GM12878 (cell line): ENCODE measurements at regions not wholly inside any gene's neighbourhood (a gene's known extent, or its start where the extent isn't known, plus 50 kb on each side); places are given as distances from the start of the nearest gene placed in this dataset.

Experiments used
- ATAC-seq: fragments of 200-7000 bp; cut with Tn5 transposase; 3 replicates; pipeline ENCODE4 v1.9.1; 2020; ENCODE audit warnings: mild to moderate bottlenecking, moderate library complexity
- BruUV-seq: library from RNA; stranded (reverse); fragments of 400-500 nt; replicated peaks from 2 replicates; lab custom pipeline; 2021; lab: Mats Ljungman, UMichigan
- CTCF ChIA-PET: fragments of 300-600 bp; sonication (Branson Sonifier 250); formaldehyde crosslinking; extraction: SDS; loops from one replicate; lab custom pipeline; 2021; ENCODE audit warnings: inconsistent platforms; lab: Yijun Ruan, JAX
- POLR2A ChIA-PET: fragments of 350-600 bp; formaldehyde crosslinking; extraction: SDS; loops from one replicate; lab custom pipeline; 2021; ENCODE audit warnings: inconsistent platforms; lab: Charles Lee
- RAD21 ChIA-PET: fragments of 300-600 bp; sonication (Branson Sonifier 250); formaldehyde crosslinking; loops from one replicate; lab custom pipeline; 2023; ENCODE audit warnings: antibody characterized with exemption; ENCODE audit not compliant: unreplicated experiment; lab: Charles Lee
- SMC1A ChIA-PET: fragments of 300-600 bp; sonication (Branson Sonifier 250); formaldehyde crosslinking; loops from one replicate; lab custom pipeline; 2023; ENCODE audit not compliant: unreplicated experiment, uncharacterized antibody; lab: Charles Lee
- DNase-seq: peaks from one replicate; pipeline ENCODE4 v3.0.0-alpha.2; 2011; ENCODE audit warnings: low read depth, low spot score
- FAIRE-seq: peaks from 3 replicates; lab custom pipeline; 2011; peaks lifted over from hg19 to GRCh38; lab: Jason Lieb, UNC
- H2AFZ ChIP-seq: 2 replicates; pipeline ENCODE4 v1.6.0; 2011; ENCODE audit warnings: low read depth, low read length, control low read depth; ENCODE audit not compliant: control insufficient read depth
- H3K27ac ChIP-seq: 2 replicates; pipeline ENCODE4 v1.5.1; 2011; ENCODE audit warnings: control low read depth; ENCODE audit not compliant: control insufficient read depth, insufficient read depth
- H3K27me3 ChIP-seq, 2 experiments: replicated peaks in 1 of 2; 2 replicates each; pipeline versions ENCODE4 v1.6.0 to v1.6.1; 2011; ENCODE audit warnings: low read length in 1 of 2; ENCODE audit not compliant: control insufficient read depth in 2 of 2, insufficient read depth in 2 of 2
- H3K36me3 ChIP-seq, 2 experiments: 2 replicates each; pipeline ENCODE4 v1.5.1; 2011; ENCODE audit warnings: low read length in 1 of 2; ENCODE audit not compliant: control insufficient read depth in 2 of 2, insufficient read depth in 2 of 2
- H3K4me1 ChIP-seq: 2 replicates; pipeline ENCODE4 v1.6.1; 2011; ENCODE audit warnings: mild to moderate bottlenecking, low read length, moderate library complexity, mixed read lengths; ENCODE audit not compliant: control insufficient read depth, insufficient read depth
- H3K4me2 ChIP-seq: 2 replicates; pipeline ENCODE4 v1.6.0; 2011; ENCODE audit warnings: control low read depth; ENCODE audit not compliant: control insufficient read depth, insufficient read depth
- H3K4me3 ChIP-seq: fragments of 200-600 bp; sonication (generic); 2 replicates; pipeline ENCODE4 v1.5.1; 2016
- H3K79me2 ChIP-seq: 2 replicates; pipeline ENCODE4 v1.6.0; 2011; ENCODE audit warnings: low read length; ENCODE audit not compliant: control insufficient read depth, insufficient read depth
- H3K9ac ChIP-seq: 2 replicates; pipeline ENCODE4 v1.8.0; 2011; ENCODE audit warnings: low read length, control low read depth, mixed read lengths; ENCODE audit not compliant: control insufficient read depth, insufficient read depth
- H3K9me3 ChIP-seq: replicated peaks from 3 replicates; pipeline ENCODE4 v1.5.1; 2011; ENCODE audit warnings: mild to moderate bottlenecking, low read length; ENCODE audit not compliant: control insufficient read depth, insufficient read depth
- H4K20me1 ChIP-seq: 2 replicates; pipeline ENCODE4 v1.6.0; 2011; ENCODE audit not compliant: control insufficient read depth, insufficient read depth
- IKZF1 ChIP-seq: fragments of 450-650 bp; conservative IDR thresholded peaks from 2 replicates; pipeline ENCODE4 v1.6.1; 2017; ENCODE audit warnings: antibody characterized with exemption, mild to moderate bottlenecking
- MYC ChIP-seq: IDR thresholded peaks from 2 replicates; pipeline ENCODE4 v1.6.1; 2011; ENCODE audit warnings: mild to moderate bottlenecking, low read length, moderate library complexity, inconsistent platforms; ENCODE audit not compliant: insufficient read depth, insufficient replicate concordance, insufficient read length, severe bottlenecking
- YY1 ChIP-seq: IDR thresholded peaks from 2 replicates; pipeline ENCODE4 v1.6.1; 2011; ENCODE audit warnings: low read depth, mild to moderate bottlenecking, low read length
- ZNF274 ChIP-seq: IDR thresholded peaks from one replicate; pipeline ENCODE4 v1.8.0; 2011; ENCODE audit not compliant: insufficient read length, insufficient read depth
- WGBS: methylation state at CpG from one replicate; pipeline ENCODE4 v1.1.6; 2016; ENCODE audit warnings: low lambda C conversion rate; ENCODE audit not compliant: insufficient replicate concordance, insufficient coverage; ENCODE audit errors: missing lambda C conversion rate; 5-methylcytosine and 5-hydroxymethylcytosine counted together
- in situ Hi-C: fragments of 300-500 bp; cut with MboI; formaldehyde crosslinking; loops from 9 replicates; pipeline ENCODE4 v1.14.3; 2018; ENCODE audit warnings: mixed read lengths
- intact Hi-C: fragments of 100-400 bp; cut with micrococcal nuclease; formaldehyde crosslinking; loops from one replicate; pipeline ENCODE4 v1.14.2; 2022; ENCODE audit not compliant: unreplicated experiment
- TF ChIP-seq, protein P1 (sequence below): IDR thresholded peaks from 2 replicates; pipeline ENCODE4 v1.6.1; 2012; ENCODE audit warnings: improper control_type of control experiment, low read depth, low read length; ENCODE audit not compliant: insufficient replicate concordance

GRCh38 chr2:219695145-219695709 lies 67.8 kb downstream of the SLC4A3 start:
- 0% methylated on average over 3 of the region's 3 CpGs for WGBS
- in situ Hi-C loops = no loop called here

More at GRCh38 chr2:219695145-219695709, 67.8 kb downstream of the SLC4A3 start:
- CTCF ChIA-PET = no interaction called here
- ATAC-seq = no peak
- FAIRE-seq = no peak
- intact Hi-C loops = no loop called here
- Histone ChIP-seq H4K20me1 (no peaks in the 10 kb centered on the region), H3K4me2 (no peak overlapping the region), H2AFZ (no peak overlapping the region), H3K79me2 (no peaks in the 10 kb centered on the region), H3K4me1 (no peaks in the 10 kb centered on the region), H3K36me3 (no peaks in the 10 kb centered on the region), H3K4me3 (no peak overlapping the region), H3K9me3 (no peaks in the 10 kb centered on the region; the same call in 2 of the 3 replicates), H3K27ac (no peak overlapping the region), H3K9ac (no peak overlapping the region), H3K27me3 (peaks cover 2 to 6% of the 10 kb centered on the region in 2 experiments)
- POLR2A ChIA-PET = interaction anchor here (0.6 kb wide), 1 partner anchor 89 kb away, joined by 3 read pairs; no protein-coding TSS in a partner anchor
- RAD21 ChIA-PET = no interaction called here
- BruUV-seq = no TSS peak
- TF ChIP-seq, protein P1, sequence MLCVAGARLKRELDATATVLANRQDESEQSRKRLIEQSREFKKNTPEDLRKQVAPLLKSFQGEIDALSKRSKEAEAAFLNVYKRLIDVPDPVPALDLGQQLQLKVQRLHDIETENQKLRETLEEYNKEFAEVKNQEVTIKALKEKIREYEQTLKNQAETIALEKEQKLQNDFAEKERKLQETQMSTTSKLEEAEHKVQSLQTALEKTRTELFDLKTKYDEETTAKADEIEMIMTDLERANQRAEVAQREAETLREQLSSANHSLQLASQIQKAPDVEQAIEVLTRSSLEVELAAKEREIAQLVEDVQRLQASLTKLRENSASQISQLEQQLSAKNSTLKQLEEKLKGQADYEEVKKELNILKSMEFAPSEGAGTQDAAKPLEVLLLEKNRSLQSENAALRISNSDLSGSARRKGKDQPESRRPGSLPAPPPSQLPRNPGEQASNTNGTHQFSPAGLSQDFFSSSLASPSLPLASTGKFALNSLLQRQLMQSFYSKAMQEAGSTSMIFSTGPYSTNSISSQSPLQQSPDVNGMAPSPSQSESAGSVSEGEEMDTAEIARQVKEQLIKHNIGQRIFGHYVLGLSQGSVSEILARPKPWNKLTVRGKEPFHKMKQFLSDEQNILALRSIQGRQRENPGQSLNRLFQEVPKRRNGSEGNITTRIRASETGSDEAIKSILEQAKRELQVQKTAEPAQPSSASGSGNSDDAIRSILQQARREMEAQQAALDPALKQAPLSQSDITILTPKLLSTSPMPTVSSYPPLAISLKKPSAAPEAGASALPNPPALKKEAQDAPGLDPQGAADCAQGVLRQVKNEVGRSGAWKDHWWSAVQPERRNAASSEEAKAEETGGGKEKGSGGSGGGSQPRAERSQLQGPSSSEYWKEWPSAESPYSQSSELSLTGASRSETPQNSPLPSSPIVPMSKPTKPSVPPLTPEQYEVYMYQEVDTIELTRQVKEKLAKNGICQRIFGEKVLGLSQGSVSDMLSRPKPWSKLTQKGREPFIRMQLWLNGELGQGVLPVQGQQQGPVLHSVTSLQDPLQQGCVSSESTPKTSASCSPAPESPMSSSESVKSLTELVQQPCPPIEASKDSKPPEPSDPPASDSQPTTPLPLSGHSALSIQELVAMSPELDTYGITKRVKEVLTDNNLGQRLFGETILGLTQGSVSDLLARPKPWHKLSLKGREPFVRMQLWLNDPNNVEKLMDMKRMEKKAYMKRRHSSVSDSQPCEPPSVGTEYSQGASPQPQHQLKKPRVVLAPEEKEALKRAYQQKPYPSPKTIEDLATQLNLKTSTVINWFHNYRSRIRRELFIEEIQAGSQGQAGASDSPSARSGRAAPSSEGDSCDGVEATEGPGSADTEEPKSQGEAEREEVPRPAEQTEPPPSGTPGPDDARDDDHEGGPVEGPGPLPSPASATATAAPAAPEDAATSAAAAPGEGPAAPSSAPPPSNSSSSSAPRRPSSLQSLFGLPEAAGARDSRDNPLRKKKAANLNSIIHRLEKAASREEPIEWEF = no peak
- no peak for TF ChIP-seq IKZF1
- no peak for TF ChIP-seq ZNF274
- TF ChIP-seq MYC = no peak
- TF ChIP-seq YY1 = no peak
- no peak for DNase-seq
- SMC1A ChIA-PET = no interaction called here
